Type B pancreatic cell (in vitro differentiated cells): ENCODE measurements at regions not wholly inside any gene's neighbourhood (a gene's known extent, or its start where the extent isn't known, plus 50 kb on each side); places are given as distances from the start of the nearest gene placed in this dataset.

Experiments used
- DNase-seq: peaks from one replicate; pipeline ENCODE4 v3.0.0; 2021; ENCODE audit warnings: mixed read lengths; ENCODE audit not compliant: unreplicated experiment; ENCODE audit errors: extremely low spot score
- H3K27ac Mint-ChIP-seq: 2 replicates; pipeline ENCODE4 v1.8.0; 2021; ENCODE audit warnings: mild to moderate bottlenecking, mixed read lengths
- H3K27me3 Mint-ChIP-seq: 2 replicates; pipeline ENCODE4 v1.8.0; 2021; ENCODE audit warnings: mixed read lengths
- H3K36me3 Mint-ChIP-seq: 2 replicates; pipeline ENCODE4 v1.8.0; 2021; ENCODE audit warnings: mixed read lengths
- H3K4me1 Mint-ChIP-seq: one replicate; pipeline ENCODE4 v1.8.0; 2021; ENCODE audit warnings: mixed read lengths; ENCODE audit not compliant: unreplicated experiment
- H3K4me3 Mint-ChIP-seq: 2 replicates; pipeline ENCODE4 v1.8.0; 2021; ENCODE audit warnings: mild to moderate bottlenecking, mixed read lengths
- H3K9me3 Mint-ChIP-seq: 2 replicates; pipeline ENCODE4 v1.8.0; 2021; ENCODE audit warnings: mixed read lengths
- TF ChIP-seq, protein P1 (sequence below): fragments of 200-600 bp; sonication (generic); conservative IDR thresholded peaks from 2 replicates; pipeline ENCODE4 v1.5.0; 2021; ENCODE audit warnings: antibody characterized with exemption, mild to moderate bottlenecking

DNA sequence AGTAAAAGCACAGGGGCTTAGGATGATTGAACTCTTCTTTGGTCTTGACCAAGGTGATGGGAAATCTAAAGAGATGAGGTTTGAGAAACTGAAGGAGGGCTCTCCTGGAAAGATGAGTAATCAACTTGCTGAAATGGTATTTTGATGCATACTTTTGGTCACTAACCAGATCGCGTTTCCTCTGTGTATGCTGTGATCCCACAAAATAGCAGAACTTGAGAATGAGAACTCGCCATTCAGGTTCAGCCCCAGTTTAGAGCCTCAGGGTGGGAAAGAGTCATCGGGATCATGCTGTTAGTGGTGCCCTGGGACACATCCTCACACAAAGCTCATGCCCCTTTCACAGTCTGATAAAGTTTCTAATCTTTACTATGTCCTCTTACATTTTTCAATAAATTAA is 488.8 kb downstream of the ETNK1 start:
- Mint-ChIP-seq H3K4me3 (no peak overlapping the region), H3K36me3 (no peaks in the 10 kb centered on the region), H3K4me1 (peaks cover 4% of the 10 kb centered on the region), H3K9me3 (no peaks in the 10 kb centered on the region), H3K27ac (no peak overlapping the region), H3K27me3 (no peaks in the 10 kb centered on the region)
- DNase-seq: no peak
- TF ChIP-seq, protein P1, sequence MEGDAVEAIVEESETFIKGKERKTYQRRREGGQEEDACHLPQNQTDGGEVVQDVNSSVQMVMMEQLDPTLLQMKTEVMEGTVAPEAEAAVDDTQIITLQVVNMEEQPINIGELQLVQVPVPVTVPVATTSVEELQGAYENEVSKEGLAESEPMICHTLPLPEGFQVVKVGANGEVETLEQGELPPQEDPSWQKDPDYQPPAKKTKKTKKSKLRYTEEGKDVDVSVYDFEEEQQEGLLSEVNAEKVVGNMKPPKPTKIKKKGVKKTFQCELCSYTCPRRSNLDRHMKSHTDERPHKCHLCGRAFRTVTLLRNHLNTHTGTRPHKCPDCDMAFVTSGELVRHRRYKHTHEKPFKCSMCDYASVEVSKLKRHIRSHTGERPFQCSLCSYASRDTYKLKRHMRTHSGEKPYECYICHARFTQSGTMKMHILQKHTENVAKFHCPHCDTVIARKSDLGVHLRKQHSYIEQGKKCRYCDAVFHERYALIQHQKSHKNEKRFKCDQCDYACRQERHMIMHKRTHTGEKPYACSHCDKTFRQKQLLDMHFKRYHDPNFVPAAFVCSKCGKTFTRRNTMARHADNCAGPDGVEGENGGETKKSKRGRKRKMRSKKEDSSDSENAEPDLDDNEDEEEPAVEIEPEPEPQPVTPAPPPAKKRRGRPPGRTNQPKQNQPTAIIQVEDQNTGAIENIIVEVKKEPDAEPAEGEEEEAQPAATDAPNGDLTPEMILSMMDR: no peak

DNA sequence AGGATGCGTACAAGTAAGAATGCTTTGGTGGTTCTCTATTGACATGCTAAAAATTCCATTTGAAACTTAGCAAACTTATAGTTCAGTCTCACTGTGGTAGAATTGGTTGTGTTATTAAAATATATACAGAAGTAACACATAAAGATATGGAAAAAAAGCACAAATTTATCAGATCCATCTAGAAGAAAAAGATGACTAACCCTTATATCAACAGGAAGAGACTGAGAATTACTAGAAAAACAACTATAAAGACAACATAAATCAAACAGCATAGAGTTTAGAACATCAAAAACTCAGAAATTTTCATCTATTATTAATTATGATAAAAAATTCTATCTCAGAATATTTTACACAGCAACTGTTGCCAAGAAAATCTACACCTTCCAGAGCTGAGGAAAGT is 491.0 kb downstream of the ETNK1 start:
- H3K9me3 Mint-ChIP-seq: no peaks in the 10 kb centered on the region
- DNase-seq: no peak
- H3K27me3 Mint-ChIP-seq: no peaks in the 10 kb centered on the region
- no peak overlapping the region for H3K4me3 Mint-ChIP-seq
- no peaks in the 10 kb centered on the region for H3K36me3 Mint-ChIP-seq
- peaks cover 4% of the 10 kb centered on the region for H3K4me1 Mint-ChIP-seq
- no peak overlapping the region for H3K27ac Mint-ChIP-seq
- TF ChIP-seq, protein P1: no peak

DNA sequence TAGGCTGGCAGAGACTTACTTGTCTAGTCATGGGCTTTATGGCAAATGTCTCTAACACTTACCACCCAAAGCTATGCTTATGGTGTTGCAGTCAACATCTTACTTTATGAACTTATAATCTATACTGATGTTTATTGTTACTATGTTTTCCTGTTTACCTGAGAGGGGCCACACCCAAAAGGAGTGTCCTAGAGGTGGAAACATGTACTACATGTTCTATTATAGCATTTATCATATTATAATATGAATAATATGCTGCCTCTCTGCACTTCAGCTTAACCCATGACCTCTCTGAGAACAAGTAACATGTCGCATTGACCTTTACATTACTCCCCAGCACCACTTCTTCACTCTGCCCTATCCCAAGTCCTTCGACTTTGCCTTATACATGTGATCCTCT is 501.8 kb downstream of the ETNK1 start:
- no peak overlapping the region for H3K27ac Mint-ChIP-seq
- TF ChIP-seq, protein P1: no peak
- H3K27me3 Mint-ChIP-seq: no peaks in the 10 kb centered on the region
- no peaks in the 10 kb centered on the region for H3K9me3 Mint-ChIP-seq
- DNase-seq: no peak
- H3K36me3 Mint-ChIP-seq: no peaks in the 10 kb centered on the region
- no peaks in the 10 kb centered on the region for H3K4me1 Mint-ChIP-seq
- no peak overlapping the region for H3K4me3 Mint-ChIP-seq

- Mint-ChIP-seq H3K9me3 (no peaks in the 10 kb centered on the region), H3K4me1 (no peaks in the 10 kb centered on the region), H3K27me3 (no peaks in the 10 kb centered on the region), H3K36me3 (no peaks in the 10 kb centered on the region), H3K4me3 (no peak overlapping the region), H3K27ac (no peak overlapping the region)
- TF ChIP-seq, protein P1: no peak
- DNase-seq: no peak
Measured at GRCh38 chr12:23127701-23128100, 502.7 kb downstream of the ETNK1 start.

DNA sequence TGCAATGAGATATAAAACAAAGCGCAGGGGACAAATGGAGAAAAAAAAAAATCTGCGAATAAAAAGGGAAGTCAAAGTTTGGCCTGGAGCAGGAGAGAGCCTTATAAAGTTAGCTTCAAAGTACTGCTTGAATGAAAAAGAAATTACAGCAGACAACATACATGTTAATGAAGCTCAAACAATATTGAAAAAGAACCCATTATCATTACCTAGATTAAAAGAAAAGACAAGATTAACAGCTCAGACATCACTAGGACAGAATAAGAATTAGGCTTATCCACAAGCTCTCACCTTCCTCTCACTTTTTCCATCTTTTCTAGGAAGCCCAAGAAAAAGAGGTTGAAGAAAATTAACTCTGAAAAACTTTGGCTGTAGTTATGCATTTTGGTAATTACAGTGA is 503.5 kb downstream of the ETNK1 start:
- Mint-ChIP-seq H3K4me3 (no peak overlapping the region), H3K4me1 (no peaks in the 10 kb centered on the region), H3K27me3 (no peaks in the 10 kb centered on the region), H3K9me3 (no peaks in the 10 kb centered on the region), H3K36me3 (no peaks in the 10 kb centered on the region), H3K27ac (no peak overlapping the region)
- no peak for DNase-seq
- TF ChIP-seq, protein P1: no peak

GRCh38 chr12:23132357-23132756 is 507.4 kb downstream of the ETNK1 start:
- no peaks in the 10 kb centered on the region for H3K36me3 Mint-ChIP-seq
- no peak for DNase-seq
- TF ChIP-seq, protein P1: no peak
- H3K4me3 Mint-ChIP-seq: no peak overlapping the region
- no peaks in the 10 kb centered on the region for H3K4me1 Mint-ChIP-seq
- H3K27me3 Mint-ChIP-seq: peaks cover 7% of the 10 kb centered on the region
- H3K27ac Mint-ChIP-seq: no peak overlapping the region
- no peaks in the 10 kb centered on the region for H3K9me3 Mint-ChIP-seq
